K562 (cell line): ENCODE measurements at regions not wholly inside any gene's neighbourhood (a gene's known extent, or its start where the extent isn't known, plus 50 kb on each side); places are given as distances from the start of the nearest gene placed in this dataset.

ENCODE experiments used
- ATAC-seq: fragments of 200-7000 bp; cut with Tn5 transposase; 3 replicates; pipeline ENCODE4 v1.9.1; 2020; ENCODE audit warnings: moderate library complexity
- BruUV-seq: library from RNA; stranded (reverse); fragments of 400-500 nt; replicated peaks from 2 replicates; lab custom pipeline; 2021; lab: Mats Ljungman, UMichigan
- CTCF ChIA-PET: fragments of 300-600 bp; formaldehyde crosslinking; extraction: SDS; loops from one replicate; lab custom pipeline; 2021; ENCODE audit warnings: low intra/inter-chr PET ratio; lab: Yijun Ruan, JAX
- POLR2A ChIA-PET: fragments of 300-600, 350-650 bp; sonication (Branson Sonifier 250); formaldehyde crosslinking; extraction: SDS; loops from one replicate; lab custom pipeline; 2021; ENCODE audit warnings: antibody characterized with exemption, inconsistent platforms; lab: Yijun Ruan, JAX
- DNase-seq, 4 experiments: peaks; one replicate each; pipeline versions ENCODE4 v3.0.0 to v3.0.0-alpha.2; 2011 to 2018; ENCODE audit warnings: low spot score in 3 of 4, mixed read lengths in 3 of 4; ENCODE audit errors: extremely low read depth in 1 of 4
- FAIRE-seq: peaks from 2 replicates; lab custom pipeline; 2011; peaks lifted over from hg19 to GRCh38; lab: Jason Lieb, UNC
- H2AFZ ChIP-seq: 2 replicates; pipeline ENCODE4 v1.6.0; 2011; ENCODE audit warnings: low read depth, low read length, control low read depth, inconsistent platforms
- H3K27ac ChIP-seq: fragments of 200-600 bp; 3 replicates; pipeline ENCODE4 v1.8.0; 2011; ENCODE audit warnings: low read depth, mild to moderate bottlenecking, control low read depth, inconsistent platforms, low read length, moderate library complexity, mixed read lengths; ENCODE audit errors: extremely low read depth
- H3K27me3 ChIP-seq, 2 experiments: fragments of 300-600 bp in 1 of 2; 2 replicates in 1 of 2; 3 replicates in 1 of 2; pipeline versions ENCODE4 v1.6.0 to v1.8.0; 2011; ENCODE audit warnings: inconsistent platforms in 2 of 2, low read length in 2 of 2, mild to moderate bottlenecking in 1 of 2, mixed read lengths in 1 of 2, moderate library complexity in 1 of 2; ENCODE audit not compliant: control insufficient read depth in 2 of 2, insufficient read depth in 2 of 2
- H3K36me3 ChIP-seq: fragments of 300-600 bp; 3 replicates; pipeline ENCODE4 v1.8.0; 2011; ENCODE audit warnings: mild to moderate bottlenecking, low read length, inconsistent platforms; ENCODE audit not compliant: control insufficient read depth, insufficient read depth
- H3K4me1 ChIP-seq, 2 experiments: fragments of 200-600 bp in 1 of 2; replicated peaks in 1 of 2; 2 replicates in 1 of 2; 3 replicates in 1 of 2; pipeline versions ENCODE4 v1.5.1 to v1.8.0; 2011; ENCODE audit warnings: inconsistent platforms in 2 of 2, low read length in 2 of 2, mild to moderate bottlenecking in 1 of 2, mixed read lengths in 1 of 2, moderate library complexity in 1 of 2; ENCODE audit not compliant: control insufficient read depth in 2 of 2, insufficient read depth in 2 of 2
- H3K4me2 ChIP-seq: 2 replicates; pipeline ENCODE4 v1.6.1; 2011; ENCODE audit warnings: low read length, control low read depth, inconsistent platforms, mixed read lengths; ENCODE audit not compliant: insufficient read depth
- H3K4me3 ChIP-seq: fragments of 200-600 bp; sonication (generic), shearing (Covaris generic); 2 replicates; pipeline ENCODE4 v1.5.1; 2016; ENCODE audit warnings: control low read depth, inconsistent platforms
- H3K79me2 ChIP-seq: fragments of 200-600 bp; 3 replicates; pipeline ENCODE4 v1.8.0; 2011; ENCODE audit warnings: low read length, inconsistent platforms; ENCODE audit not compliant: control insufficient read depth, insufficient read depth
- H3K9ac ChIP-seq, 2 experiments: 2 replicates each; pipeline versions ENCODE4 v1.6.0 to v1.6.1; 2011; ENCODE audit warnings: low read depth in 2 of 2, low read length in 2 of 2, control low read depth in 1 of 2, inconsistent platforms in 1 of 2, mild to moderate bottlenecking in 1 of 2, mixed read lengths in 1 of 2; ENCODE audit not compliant: insufficient read depth in 1 of 2
- H3K9me1 ChIP-seq: one replicate; pipeline ENCODE4 v1.6.0; 2011; ENCODE audit warnings: inconsistent platforms, mild to moderate bottlenecking, low read length, moderate library complexity; ENCODE audit not compliant: control insufficient read depth, insufficient read depth
- H3K9me3 ChIP-seq: replicated peaks from 2 replicates; pipeline ENCODE4 v1.5.1; 2011; ENCODE audit warnings: low read depth, low read length, inconsistent platforms; ENCODE audit not compliant: control insufficient read depth, insufficient read depth
- H4K20me1 ChIP-seq: replicated peaks from 2 replicates; pipeline ENCODE4 v1.6.1; 2011; ENCODE audit warnings: low read length, inconsistent platforms, mixed read lengths; ENCODE audit not compliant: control insufficient read depth, insufficient read depth
- HIVEP1 ChIP-seq: fragments of 250-450 bp; sonication (Bioruptor Pico); IDR thresholded peaks from 2 replicates; pipeline ENCODE4 v1.4.0; 2020; ENCODE audit warnings: mild to moderate bottlenecking
- MCM7 ChIP-seq, 2 experiments: fragments of 450-650 bp; IDR thresholded peaks; 2 replicates each; pipeline ENCODE4 v1.6.1; 2016 to 2018
- NFE2 ChIP-seq: IDR thresholded peaks from 2 replicates; pipeline ENCODE4 v1.6.1; 2014; ENCODE audit warnings: antibody characterized with exemption, low read depth
- ZNF766 ChIP-seq: fragments of 200-800 bp; sonication (Bioruptor generic); conservative IDR thresholded peaks from 2 replicates; pipeline ENCODE4 v1.6.1; 2016; ENCODE audit warnings: missing genetic modification characterization, missing compliant biosample characterization
- WGBS: fragments of 100-300 bp; shearing (Covaris generic); methylation state at CpG from one replicate; pipeline ENCODE4 v1.1.6; 2016; ENCODE audit warnings: low coverage, mixed read lengths; ENCODE audit not compliant: insufficient coverage; ENCODE audit errors: missing lambda C conversion rate; 5-methylcytosine and 5-hydroxymethylcytosine counted together
- in situ Hi-C: fragments of 300-500 bp; cut with MboI; formaldehyde crosslinking; loops from 4 replicates; pipeline ENCODE4 v1.15.0; 2018; ENCODE audit warnings: inconsistent platforms, mixed read lengths
- intact Hi-C: fragments of 100-400 bp; cut with micrococcal nuclease; formaldehyde crosslinking; loops from 2 replicates; pipeline ENCODE4 v1.14.2; 2022
- TF ChIP-seq, protein P1 (sequence below): fragments of 250-450 bp; sonication (Bioruptor Pico); IDR thresholded peaks from 2 replicates; pipeline ENCODE4 v1.5.0; 2020; ENCODE audit warnings: mild to moderate bottlenecking
- TF ChIP-seq, protein P2 (sequence below): conservative IDR thresholded peaks from 2 replicates; pipeline ENCODE4 v1.6.1; 2011; ENCODE audit warnings: low read depth, mild to moderate bottlenecking, low read length; ENCODE audit not compliant: control insufficient read depth

DNA sequence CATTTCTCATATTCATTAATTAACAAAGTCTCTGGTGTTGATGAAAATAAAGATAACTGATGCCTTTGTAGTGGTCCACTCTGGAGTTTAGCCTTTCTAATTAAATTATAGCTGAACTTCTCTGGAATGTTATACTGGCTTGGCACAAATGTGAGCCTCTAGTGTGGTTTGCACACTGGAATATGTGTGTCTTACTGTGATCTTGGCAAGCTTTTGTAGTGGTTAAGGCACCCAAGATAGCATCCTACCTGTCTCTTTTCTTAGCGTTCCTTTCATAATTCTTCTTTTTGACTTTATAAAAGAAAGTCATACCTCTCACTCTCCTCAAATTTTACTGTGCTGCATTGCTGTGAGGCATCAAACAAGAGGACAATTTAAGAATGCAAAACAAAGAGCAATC is 107.4 kb downstream of the UTRN start:
- POLR2A ChIA-PET: no interaction called here
- FAIRE-seq: no peak
- in situ Hi-C loops: no loop called here

DNA sequence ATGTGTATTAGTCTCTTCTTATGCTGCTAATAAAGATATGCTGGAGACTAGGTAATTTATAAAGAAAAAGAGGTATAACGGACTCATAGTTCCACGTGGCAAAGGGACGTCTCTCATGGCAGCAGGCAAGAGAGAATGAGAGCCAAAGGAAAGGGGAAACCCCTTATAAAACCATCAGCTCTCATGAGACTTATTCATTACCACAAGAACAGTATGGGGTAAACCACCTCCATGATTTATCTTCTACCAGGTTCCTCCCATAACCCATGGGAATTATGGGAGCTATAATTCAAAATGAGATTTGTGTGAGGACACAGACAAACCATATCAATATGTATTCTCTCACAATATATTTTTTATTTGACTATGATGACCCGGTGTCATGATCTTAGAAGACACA is 109.1 kb downstream of the UTRN start:
- intact Hi-C loops: no loop called here
- in situ Hi-C loops: no loop called here
- FAIRE-seq (no peak), DNase-seq (no peak), ATAC-seq (no peak)
- Histone ChIP-seq H3K79me2 (no peaks in the 10 kb centered on the region), H3K9ac (no peak overlapping the region), H4K20me1 (no peaks in the 10 kb centered on the region), H2AFZ (no peak overlapping the region), H3K4me3 (no peak overlapping the region), H3K4me1 (no peaks in the 10 kb centered on the region), H3K9me1 (no peaks in the 10 kb centered on the region), H3K36me3 (no peaks in the 10 kb centered on the region), H3K4me2 (no peak overlapping the region), H3K27ac (no peak overlapping the region), H3K27me3 (no peaks in the 10 kb centered on the region; a peak in 1 of 5 replicates), H3K9me3 (no peaks in the 10 kb centered on the region)
- ChIA-PET CTCF (no interaction called here), POLR2A (interaction anchor here (0.7 kb wide), 1 partner anchor 550 kb away, joined by 3 read pairs; no protein-coding TSS in a partner anchor)
- WGBS: 2% methylated on average over 4 of the region's 4 CpGs
- no peak for TF ChIP-seq HIVEP1 (CRISPR knock-in tag)
- no peak for TF ChIP-seq NFE2
- TF ChIP-seq MCM7 (IDR thresholded peaks at IDR 0.05): no peak
- TF ChIP-seq, protein P1, sequence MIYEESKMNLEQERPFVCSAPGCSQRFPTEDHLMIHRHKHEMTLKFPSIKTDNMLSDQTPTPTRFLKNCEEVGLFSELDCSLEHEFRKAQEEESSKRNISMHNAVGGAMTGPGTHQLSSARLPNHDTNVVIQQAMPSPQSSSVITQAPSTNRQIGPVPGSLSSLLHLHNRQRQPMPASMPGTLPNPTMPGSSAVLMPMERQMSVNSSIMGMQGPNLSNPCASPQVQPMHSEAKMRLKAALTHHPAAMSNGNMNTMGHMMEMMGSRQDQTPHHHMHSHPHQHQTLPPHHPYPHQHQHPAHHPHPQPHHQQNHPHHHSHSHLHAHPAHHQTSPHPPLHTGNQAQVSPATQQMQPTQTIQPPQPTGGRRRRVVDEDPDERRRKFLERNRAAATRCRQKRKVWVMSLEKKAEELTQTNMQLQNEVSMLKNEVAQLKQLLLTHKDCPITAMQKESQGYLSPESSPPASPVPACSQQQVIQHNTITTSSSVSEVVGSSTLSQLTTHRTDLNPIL: no peak
- TF ChIP-seq ZNF766 (CRISPR knock-in tag): no peak
- BruUV-seq: no TSS peak

More for the DNA sequence above, 107.4 kb downstream of the UTRN start:
- TF ChIP-seq, protein P2, sequence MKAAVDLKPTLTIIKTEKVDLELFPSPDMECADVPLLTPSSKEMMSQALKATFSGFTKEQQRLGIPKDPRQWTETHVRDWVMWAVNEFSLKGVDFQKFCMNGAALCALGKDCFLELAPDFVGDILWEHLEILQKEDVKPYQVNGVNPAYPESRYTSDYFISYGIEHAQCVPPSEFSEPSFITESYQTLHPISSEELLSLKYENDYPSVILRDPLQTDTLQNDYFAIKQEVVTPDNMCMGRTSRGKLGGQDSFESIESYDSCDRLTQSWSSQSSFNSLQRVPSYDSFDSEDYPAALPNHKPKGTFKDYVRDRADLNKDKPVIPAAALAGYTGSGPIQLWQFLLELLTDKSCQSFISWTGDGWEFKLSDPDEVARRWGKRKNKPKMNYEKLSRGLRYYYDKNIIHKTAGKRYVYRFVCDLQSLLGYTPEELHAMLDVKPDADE: no peak
- Histone ChIP-seq H2AFZ (no peak overlapping the region), H4K20me1 (no peaks in the 10 kb centered on the region), H3K4me2 (no peak overlapping the region), H3K79me2 (no peaks in the 10 kb centered on the region), H3K36me3 (no peaks in the 10 kb centered on the region), H3K4me1 (no peaks in the 10 kb centered on the region), H3K27ac (no peak overlapping the region), H3K9me1 (no peaks in the 10 kb centered on the region), H3K9me3 (no peaks in the 10 kb centered on the region), H3K27me3 (no peaks in the 10 kb centered on the region; a peak in 1 of 5 replicates), H3K4me3 (no peak overlapping the region), H3K9ac (no peak overlapping the region)
- CTCF ChIA-PET: no interaction called here
- ATAC-seq: no peak
- DNase-seq: no peak
- 18% methylated on average over 1 of the region's 1 CpG for WGBS
- no TSS peak for BruUV-seq
- intact Hi-C loops: no loop called here
